Body of pancreas (tissue), 4 donors: ENCODE measurements at regions not wholly inside any gene's neighbourhood (a gene's known extent, or its start where the extent isn't known, plus 50 kb on each side); places are given as distances from the start of the nearest gene placed in this dataset.

Experiments used
- CTCF ChIP-seq, 7 experiments: fragments of 450-650 bp in 4 of 7; fragments of 200-600 bp in 3 of 7; sonication (generic) in 3 of 7; IDR thresholded peaks; one replicate each; pipeline ENCODE4 v1.5.1; 2016 to 2019; ENCODE audit warnings: antibody characterized with exemption in 7 of 7
- POLR2A ChIP-seq, 3 donors: fragments of 450-650 bp; IDR thresholded peaks; one replicate each; pipeline ENCODE4 v1.6.1; 2016; ENCODE audit warnings: antibody characterized with exemption in 3 of 3, mild to moderate bottlenecking in 2 of 3

GRCh38 chr10:106147021-106147420, 1017.5 kb downstream of the SORCS1 start:
- no peak for TF ChIP-seq POLR2A (IDR thresholded peaks at IDR 0.05)
- TF ChIP-seq CTCF (IDR thresholded peaks at IDR 0.05) = no peak
